Ishikawa (cell line): ENCODE measurements at regions not wholly inside any gene's neighbourhood (a gene's known extent, or its start where the extent isn't known, plus 50 kb on each side); places are given as distances from the start of the nearest gene placed in this dataset.

Experiments
- EP300 ChIP-seq: IDR thresholded peaks from 2 replicates; pipeline ENCODE4 v1.6.1; 2012; ENCODE audit warnings: borderline replicate concordance
- FOXM1 ChIP-seq: IDR thresholded peaks from 2 replicates; pipeline ENCODE4 v1.6.1; 2012; ENCODE audit warnings: low read depth, borderline replicate concordance
- RAD21 ChIP-seq: IDR thresholded peaks from 2 replicates; pipeline ENCODE4 v1.6.1; 2012; ENCODE audit warnings: low read depth
- TAF1 ChIP-seq: IDR thresholded peaks from 2 replicates; pipeline ENCODE4 v1.6.1; 2012; ENCODE audit warnings: low read depth, mild to moderate bottlenecking
- TEAD4 ChIP-seq: IDR thresholded peaks from 2 replicates; pipeline ENCODE4 v1.6.1; 2012
- YY1 ChIP-seq: IDR thresholded peaks from 2 replicates; pipeline ENCODE4 v1.6.1; 2012; ENCODE audit warnings: low read depth
- TF ChIP-seq, protein P1 (sequence below): IDR thresholded peaks from 2 replicates; pipeline ENCODE4 v1.6.1; 2012
- TF ChIP-seq, protein P2 (sequence below): IDR thresholded peaks from 2 replicates; pipeline ENCODE4 v1.6.1; 2012; ENCODE audit warnings: low read depth, mild to moderate bottlenecking

DNA sequence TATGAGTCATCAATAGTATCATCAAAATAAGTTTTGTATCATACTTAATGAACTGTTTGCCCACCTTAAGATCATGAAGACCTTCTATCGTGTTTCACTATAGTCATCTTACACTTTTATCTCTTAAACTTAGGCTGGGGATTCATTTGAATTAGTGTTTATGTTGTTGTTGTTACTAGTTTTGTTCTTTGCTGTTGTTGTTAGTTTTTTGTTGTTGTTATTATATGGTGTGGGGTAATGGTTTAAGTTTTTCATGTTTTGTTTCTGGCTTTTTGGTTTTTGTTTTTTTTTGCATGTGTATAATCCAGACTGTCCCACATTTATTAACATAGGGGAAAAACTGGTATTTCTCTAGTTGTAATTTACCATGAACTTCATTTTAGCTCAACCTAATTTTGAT lies 965.1 kb upstream of the MIR17HG start:
- TF ChIP-seq TEAD4 = no peak
- no peak for TF ChIP-seq TAF1
- no peak for TF ChIP-seq RAD21
- no peak for TF ChIP-seq EP300
- TF ChIP-seq, protein P1, sequence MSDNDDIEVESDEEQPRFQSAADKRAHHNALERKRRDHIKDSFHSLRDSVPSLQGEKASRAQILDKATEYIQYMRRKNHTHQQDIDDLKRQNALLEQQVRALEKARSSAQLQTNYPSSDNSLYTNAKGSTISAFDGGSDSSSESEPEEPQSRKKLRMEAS = no peak
- no peak for TF ChIP-seq FOXM1
- TF ChIP-seq, protein P2, sequence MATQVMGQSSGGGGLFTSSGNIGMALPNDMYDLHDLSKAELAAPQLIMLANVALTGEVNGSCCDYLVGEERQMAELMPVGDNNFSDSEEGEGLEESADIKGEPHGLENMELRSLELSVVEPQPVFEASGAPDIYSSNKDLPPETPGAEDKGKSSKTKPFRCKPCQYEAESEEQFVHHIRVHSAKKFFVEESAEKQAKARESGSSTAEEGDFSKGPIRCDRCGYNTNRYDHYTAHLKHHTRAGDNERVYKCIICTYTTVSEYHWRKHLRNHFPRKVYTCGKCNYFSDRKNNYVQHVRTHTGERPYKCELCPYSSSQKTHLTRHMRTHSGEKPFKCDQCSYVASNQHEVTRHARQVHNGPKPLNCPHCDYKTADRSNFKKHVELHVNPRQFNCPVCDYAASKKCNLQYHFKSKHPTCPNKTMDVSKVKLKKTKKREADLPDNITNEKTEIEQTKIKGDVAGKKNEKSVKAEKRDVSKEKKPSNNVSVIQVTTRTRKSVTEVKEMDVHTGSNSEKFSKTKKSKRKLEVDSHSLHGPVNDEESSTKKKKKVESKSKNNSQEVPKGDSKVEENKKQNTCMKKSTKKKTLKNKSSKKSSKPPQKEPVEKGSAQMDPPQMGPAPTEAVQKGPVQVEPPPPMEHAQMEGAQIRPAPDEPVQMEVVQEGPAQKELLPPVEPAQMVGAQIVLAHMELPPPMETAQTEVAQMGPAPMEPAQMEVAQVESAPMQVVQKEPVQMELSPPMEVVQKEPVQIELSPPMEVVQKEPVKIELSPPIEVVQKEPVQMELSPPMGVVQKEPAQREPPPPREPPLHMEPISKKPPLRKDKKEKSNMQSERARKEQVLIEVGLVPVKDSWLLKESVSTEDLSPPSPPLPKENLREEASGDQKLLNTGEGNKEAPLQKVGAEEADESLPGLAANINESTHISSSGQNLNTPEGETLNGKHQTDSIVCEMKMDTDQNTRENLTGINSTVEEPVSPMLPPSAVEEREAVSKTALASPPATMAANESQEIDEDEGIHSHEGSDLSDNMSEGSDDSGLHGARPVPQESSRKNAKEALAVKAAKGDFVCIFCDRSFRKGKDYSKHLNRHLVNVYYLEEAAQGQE = no peak
- TF ChIP-seq YY1 = no peak
